Mesothelial cell of epicardium (in vitro differentiated cells): ENCODE measurements at regions not wholly inside any gene's neighbourhood (a gene's known extent, or its start where the extent isn't known, plus 50 kb on each side); places are given as distances from the start of the nearest gene placed in this dataset. TPM values are rescaled to one million over a fixed set of nuclear protein-coding genes. Genes with fewer than 3 reads are reported as not detected.
"Not testable (repeated sequence)": the region's sequence is repeated elsewhere in the genome, so short reads cannot be mapped to it uniquely, and the experiment has no call there.

ENCODE experiments used
- DNase-seq, 2 experiments: peaks; one replicate each; pipeline ENCODE4 v3.0.0; 2021; ENCODE audit warnings: low spot score in 2 of 2; ENCODE audit not compliant: unreplicated experiment in 2 of 2
- H3K27ac Mint-ChIP-seq: 2 replicates; pipeline ENCODE4 v1.8.0; 2021; ENCODE audit warnings: mixed read lengths
- H3K27me3 Mint-ChIP-seq: 2 replicates; pipeline ENCODE4 v1.8.0; 2021; ENCODE audit warnings: low read depth, mixed read lengths
- H3K36me3 Mint-ChIP-seq: 2 replicates; pipeline ENCODE4 v1.8.0; 2021; ENCODE audit warnings: mixed read lengths
- H3K4me1 Mint-ChIP-seq: 2 replicates; pipeline ENCODE4 v1.8.0; 2021; ENCODE audit warnings: mixed read lengths
- H3K4me3 Mint-ChIP-seq: 2 replicates; pipeline ENCODE4 v1.8.0; 2021; ENCODE audit warnings: mild to moderate bottlenecking, moderate library complexity, mixed read lengths
- H3K9me3 Mint-ChIP-seq: 2 replicates; pipeline ENCODE4 v1.8.0; 2021; ENCODE audit warnings: mixed read lengths
- microRNA-seq: library from miRNA; unstranded; fragments of <30 nt; microRNA quantifications from one replicate; pipeline ENCODE4 v1.2.0, GENCODE V29; 2021; ENCODE audit warnings: inconsistent platforms, mixed read lengths
- TF ChIP-seq, protein P1 (sequence below): fragments of 200-600 bp; sonication (generic); IDR thresholded peaks from one replicate; pipeline ENCODE4 v1.5.0; 2021; ENCODE audit warnings: antibody characterized with exemption; ENCODE audit not compliant: unreplicated experiment

GRCh38 chrX:28520786-28521185 is 66.5 kb upstream of the IL1RAPL1 start:
- H3K4me3 Mint-ChIP-seq: no peak overlapping the region
- H3K4me1 Mint-ChIP-seq: no peaks in the 10 kb centered on the region
- no peak overlapping the region for H3K27ac Mint-ChIP-seq
- no peaks in the 10 kb centered on the region for H3K36me3 Mint-ChIP-seq
- H3K27me3 Mint-ChIP-seq: no peaks in the 10 kb centered on the region
- TF ChIP-seq, protein P1, sequence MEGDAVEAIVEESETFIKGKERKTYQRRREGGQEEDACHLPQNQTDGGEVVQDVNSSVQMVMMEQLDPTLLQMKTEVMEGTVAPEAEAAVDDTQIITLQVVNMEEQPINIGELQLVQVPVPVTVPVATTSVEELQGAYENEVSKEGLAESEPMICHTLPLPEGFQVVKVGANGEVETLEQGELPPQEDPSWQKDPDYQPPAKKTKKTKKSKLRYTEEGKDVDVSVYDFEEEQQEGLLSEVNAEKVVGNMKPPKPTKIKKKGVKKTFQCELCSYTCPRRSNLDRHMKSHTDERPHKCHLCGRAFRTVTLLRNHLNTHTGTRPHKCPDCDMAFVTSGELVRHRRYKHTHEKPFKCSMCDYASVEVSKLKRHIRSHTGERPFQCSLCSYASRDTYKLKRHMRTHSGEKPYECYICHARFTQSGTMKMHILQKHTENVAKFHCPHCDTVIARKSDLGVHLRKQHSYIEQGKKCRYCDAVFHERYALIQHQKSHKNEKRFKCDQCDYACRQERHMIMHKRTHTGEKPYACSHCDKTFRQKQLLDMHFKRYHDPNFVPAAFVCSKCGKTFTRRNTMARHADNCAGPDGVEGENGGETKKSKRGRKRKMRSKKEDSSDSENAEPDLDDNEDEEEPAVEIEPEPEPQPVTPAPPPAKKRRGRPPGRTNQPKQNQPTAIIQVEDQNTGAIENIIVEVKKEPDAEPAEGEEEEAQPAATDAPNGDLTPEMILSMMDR: no peak
- H3K9me3 Mint-ChIP-seq: peaks cover 5% of the 10 kb centered on the region
- no peak for DNase-seq

DNA sequence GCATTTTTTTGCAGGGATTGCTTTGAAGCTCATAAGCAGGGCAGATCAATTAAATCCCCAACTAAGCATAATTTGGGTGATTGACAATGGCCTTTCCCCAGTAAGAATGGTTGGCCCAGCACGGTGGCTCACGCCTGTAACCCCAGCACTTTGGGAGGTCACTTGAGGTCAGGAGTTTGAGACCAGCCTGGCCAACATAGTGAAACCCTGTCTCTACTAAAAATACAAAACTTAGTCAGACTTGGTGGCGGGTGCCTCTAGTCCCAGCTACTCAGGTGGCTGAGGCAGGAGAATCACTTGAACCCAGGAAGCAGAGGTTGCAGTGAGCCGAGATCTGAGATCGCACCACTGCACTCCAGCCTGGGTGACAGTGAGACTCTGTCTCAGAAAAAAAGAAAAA is 58.9 kb upstream of the IL1RAPL1 start:
- H3K27ac Mint-ChIP-seq, H3K4me1 Mint-ChIP-seq, DNase-seq, H3K36me3 Mint-ChIP-seq, H3K27me3 Mint-ChIP-seq, H3K9me3 Mint-ChIP-seq, H3K4me3 Mint-ChIP-seq: not testable (repeated sequence)

Small RNA genes lying in the stretch of these regions (microRNA-seq; reads per million reads assigned to microRNA genes)
- not detected for gene MIR6134
